Ishikawa (cell line): ENCODE measurements at regions not wholly inside any gene's neighbourhood (a gene's known extent, or its start where the extent isn't known, plus 50 kb on each side); places are given as distances from the start of the nearest gene placed in this dataset.

ENCODE experiments used
- CEBPB ChIP-seq: IDR thresholded peaks from 2 replicates; pipeline ENCODE4 v1.6.1; 2012
- CREB1 ChIP-seq: IDR thresholded peaks from 2 replicates; pipeline ENCODE4 v1.6.1; 2012; ENCODE audit warnings: low read depth
- EGR1 ChIP-seq: IDR thresholded peaks from 2 replicates; pipeline ENCODE4 v1.6.1; 2012
- EP300 ChIP-seq: IDR thresholded peaks from 2 replicates; pipeline ENCODE4 v1.6.1; 2012; ENCODE audit warnings: borderline replicate concordance
- FOXM1 ChIP-seq: IDR thresholded peaks from 2 replicates; pipeline ENCODE4 v1.6.1; 2012; ENCODE audit warnings: low read depth, borderline replicate concordance
- MAX ChIP-seq: IDR thresholded peaks from 2 replicates; pipeline ENCODE4 v1.6.1; 2012
- RAD21 ChIP-seq: IDR thresholded peaks from 2 replicates; pipeline ENCODE4 v1.6.1; 2012; ENCODE audit warnings: low read depth
- REST ChIP-seq: IDR thresholded peaks from 2 replicates; pipeline ENCODE4 v1.6.1; 2012; ENCODE audit warnings: low read depth, mild to moderate bottlenecking
- TAF1 ChIP-seq: IDR thresholded peaks from 2 replicates; pipeline ENCODE4 v1.6.1; 2012; ENCODE audit warnings: low read depth, mild to moderate bottlenecking
- TCF12 ChIP-seq: IDR thresholded peaks from 2 replicates; pipeline ENCODE4 v1.6.1; 2012; ENCODE audit warnings: low read depth
- TEAD4 ChIP-seq: IDR thresholded peaks from 2 replicates; pipeline ENCODE4 v1.6.1; 2012
- YY1 ChIP-seq: IDR thresholded peaks from 2 replicates; pipeline ENCODE4 v1.6.1; 2012; ENCODE audit warnings: low read depth

- TF ChIP-seq TCF12 (no peak), YY1 (no peak), EP300 (no peak), CREB1 (no peak), CEBPB (no peak), RAD21 (no peak), REST (no peak), EGR1 (no peak), TAF1 (no peak), TEAD4 (no peak), MAX (no peak), FOXM1 (no peak)
Measured at GRCh38 chr14:65206078-65206447, 103.7 kb upstream of the MAX start.
